DMS53 treated with DMSO at 0.1 percent for 48 hours (cell line): ENCODE measurements at regions not wholly inside any gene's neighbourhood (a gene's known extent, or its start where the extent isn't known, plus 50 kb on each side); places are given as distances from the start of the nearest gene placed in this dataset.

Experiments
- DNase-seq: peaks from one replicate; lab custom pipeline; 2025; ENCODE audit not compliant: unreplicated experiment; lab: John Stamatoyannopoulos, UW

DNA sequence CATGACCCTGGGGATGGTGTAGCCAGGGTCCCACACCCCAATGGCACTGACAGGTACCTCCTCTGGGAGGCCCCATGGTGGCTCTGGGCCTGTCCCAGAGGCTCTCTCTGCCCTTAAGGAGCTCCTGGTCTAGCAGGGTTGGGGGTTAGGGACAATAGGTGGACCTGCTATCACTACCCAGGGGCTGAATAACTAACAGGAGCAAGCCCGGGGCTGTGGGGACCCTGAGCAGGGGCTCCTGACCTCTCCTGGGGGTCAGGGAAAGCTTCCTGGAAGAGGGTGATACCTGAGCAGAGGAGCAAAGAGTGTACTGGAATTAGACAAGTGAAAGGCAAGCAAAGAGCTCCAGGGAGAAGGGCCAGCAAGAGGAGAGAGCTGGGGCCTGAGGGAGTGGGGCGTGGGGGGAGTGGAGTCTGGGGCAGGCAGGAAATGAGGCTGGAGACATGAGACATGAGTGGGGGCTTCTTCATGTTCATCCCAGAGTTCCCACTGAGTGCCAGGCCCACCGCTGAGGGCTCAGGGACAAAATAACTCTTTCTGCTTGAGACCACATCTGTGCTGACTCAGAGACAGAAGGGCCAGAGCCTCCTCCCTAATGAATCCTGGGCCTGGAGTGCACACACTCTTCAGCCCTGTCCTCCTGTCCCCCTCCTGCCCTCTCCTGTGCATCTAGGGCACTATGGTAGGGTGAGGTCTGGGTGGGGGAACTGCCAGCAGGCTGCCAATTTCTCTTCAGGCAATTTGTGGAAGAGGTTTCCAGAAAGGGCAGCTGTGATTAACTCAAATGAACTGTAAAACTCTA is 517.6 kb downstream of the PTPRU start:
- no peak for DNase-seq

DNA sequence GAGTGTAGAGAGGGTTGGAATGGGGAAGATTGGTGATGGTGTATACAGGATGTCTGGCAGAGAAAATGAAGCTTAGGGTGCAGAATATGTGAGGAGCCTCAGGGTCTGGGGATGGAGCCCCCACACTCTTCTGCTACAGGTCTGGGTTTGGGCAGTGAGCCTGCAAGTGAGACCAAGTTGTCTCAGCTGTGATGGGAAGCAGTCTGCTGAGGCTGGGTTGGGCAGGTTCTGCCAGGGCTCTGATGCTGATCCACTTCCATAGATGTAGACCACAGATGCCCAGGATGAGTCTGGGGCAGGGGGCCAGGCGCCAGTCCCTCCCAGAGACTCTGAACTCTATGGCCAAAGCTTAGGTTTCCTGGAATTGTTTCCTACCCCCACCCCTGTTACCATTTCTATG is 516.9 kb downstream of the PTPRU start:
- DNase-seq: no peak

GRCh38 chr1:29752141-29752540 is 515.8 kb downstream of the PTPRU start:
- DNase-seq: no peak

DNA sequence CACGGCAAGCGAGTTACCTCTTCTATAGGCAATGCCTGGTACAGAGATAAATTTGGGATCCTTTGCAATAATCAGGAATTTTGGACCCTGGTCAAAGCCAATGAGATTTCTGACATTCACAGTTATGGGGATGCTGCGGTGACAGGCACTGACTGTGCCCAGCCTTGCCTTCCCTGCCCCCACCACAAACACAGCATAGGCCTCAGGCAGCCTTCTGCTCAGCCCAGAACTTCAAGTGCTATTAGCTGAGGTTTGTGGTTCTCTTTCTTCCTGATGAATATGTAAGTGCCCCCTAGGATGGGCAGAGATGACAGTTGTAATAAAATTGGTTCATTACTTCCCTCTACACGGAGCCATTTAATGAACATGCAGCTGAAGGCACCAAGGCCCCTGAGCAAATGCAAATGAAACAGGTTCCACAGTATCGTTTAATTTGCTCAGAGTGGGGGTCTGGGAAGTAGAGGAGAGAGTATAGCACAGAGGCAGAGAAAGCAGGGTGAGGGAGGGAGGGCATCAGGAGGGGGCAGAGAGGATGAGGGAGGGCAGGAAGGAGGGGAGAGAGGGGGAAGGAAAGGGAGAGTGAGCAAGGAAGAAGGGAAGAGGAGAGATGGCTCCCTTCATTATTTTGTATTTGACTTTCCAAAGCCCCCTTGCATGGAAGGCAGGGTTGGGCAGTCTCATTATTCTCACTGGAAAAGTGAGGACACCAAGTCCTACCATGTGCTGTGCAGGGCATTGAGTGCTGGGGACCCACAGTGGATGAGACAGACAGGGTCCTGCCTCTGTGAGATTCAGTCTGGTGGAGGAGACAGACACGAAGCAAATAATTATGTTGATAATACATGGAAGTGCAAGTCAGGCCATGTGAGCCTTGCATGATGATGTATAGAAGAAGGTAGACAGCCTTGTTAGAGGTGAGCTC is 513.0 kb downstream of the PTPRU start:
- no peak for DNase-seq

DNA sequence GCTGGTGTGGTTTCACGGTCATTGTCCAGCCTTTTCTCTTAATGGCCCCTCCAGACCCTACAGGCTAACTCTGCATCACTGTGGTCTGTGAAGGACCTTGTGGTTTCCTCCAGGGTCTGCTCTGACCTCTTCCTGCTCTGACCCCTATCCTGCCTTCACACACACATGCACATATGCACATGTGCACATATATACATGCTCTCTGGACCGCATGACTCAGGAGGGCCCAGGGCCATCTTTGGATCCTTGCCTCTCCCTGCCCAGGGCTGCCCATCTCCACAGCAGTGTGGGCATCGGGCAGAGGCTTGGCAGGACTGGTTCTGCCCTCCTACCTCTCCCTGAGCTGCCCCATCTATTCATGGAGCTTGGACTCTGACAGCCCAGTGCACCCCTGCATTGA is 510.9 kb downstream of the PTPRU start:
- DNase-seq: no peak

DNA sequence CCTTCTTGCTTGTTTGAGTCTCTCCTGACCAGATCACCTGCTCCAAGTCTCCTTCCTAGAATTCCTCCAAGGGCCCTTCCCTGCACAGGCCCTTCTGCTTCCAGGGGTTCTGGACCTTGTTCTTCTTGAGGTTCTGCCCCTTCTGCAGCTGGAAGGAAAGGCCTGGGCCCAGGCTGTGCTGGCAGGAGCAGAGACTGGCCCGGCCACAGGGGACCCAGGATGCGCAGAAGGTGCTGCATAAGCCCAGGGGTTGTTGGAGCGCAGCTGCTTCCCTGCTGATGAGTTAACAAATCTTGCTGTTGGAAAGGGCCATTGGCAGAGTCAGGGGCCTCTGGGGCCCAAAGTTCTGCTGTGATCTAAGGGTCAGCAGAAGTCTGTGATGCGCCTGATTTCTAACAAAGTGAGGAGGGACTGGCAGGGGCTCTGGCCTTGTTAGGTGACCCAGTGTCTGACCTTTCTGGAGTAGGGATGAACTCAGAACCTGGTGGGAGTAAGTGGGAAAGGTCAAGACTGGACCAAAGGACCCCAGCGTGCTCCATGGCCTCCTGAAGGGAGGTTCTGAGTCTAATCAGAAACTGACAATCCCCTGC is 509.8 kb downstream of the PTPRU start:
- no peak for DNase-seq

DNA sequence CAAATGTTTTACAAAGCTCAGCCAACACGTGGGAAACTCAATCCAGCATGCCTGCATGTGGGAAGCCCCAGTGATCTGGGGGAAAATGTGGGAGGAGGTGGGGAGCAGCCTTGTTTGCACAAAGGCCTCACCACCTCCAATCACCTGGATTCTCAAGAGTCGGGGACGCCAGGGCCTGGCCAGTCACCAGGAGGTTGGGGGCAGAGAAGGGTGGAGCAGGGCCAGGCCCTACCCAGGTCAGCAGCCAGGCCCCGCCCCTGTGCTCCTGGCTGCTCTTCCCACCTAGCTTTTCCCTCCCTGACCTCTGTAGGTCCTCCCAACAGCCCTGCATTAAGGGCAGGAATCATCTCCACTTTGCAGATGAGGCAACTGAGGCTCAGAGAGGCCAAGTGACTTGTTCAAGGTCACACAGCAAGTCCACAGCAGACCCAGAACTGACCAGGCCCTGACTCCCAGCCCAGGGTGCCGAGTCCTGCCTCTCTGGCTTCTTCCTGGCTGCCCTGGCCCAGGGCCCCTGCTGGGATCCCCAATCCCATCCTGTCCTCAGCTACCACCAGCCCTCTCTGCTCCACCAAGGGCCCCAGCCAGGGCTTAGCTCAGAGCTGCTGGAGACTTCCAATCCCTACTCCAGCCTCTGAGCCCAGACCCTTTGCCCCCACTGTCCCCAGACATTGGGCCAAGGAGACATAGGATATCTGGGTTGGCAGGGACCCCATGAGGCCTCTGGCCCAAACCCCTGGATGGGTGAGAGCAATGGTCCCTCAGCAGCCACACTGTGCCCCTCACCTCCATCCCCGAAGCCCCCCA is 508.6 kb downstream of the PTPRU start:
- DNase-seq: no peak

- no peak for DNase-seq
These were observed 507.6 kb downstream of the PTPRU start for GRCh38 chr1:29743931-29744330.

GRCh38 chr1:29743264-29743663 is 506.9 kb downstream of the PTPRU start:
- DNase-seq: no peak

GRCh38 chr1:29739176-29739575 is 502.9 kb downstream of the PTPRU start:
- no peak for DNase-seq

DNA sequence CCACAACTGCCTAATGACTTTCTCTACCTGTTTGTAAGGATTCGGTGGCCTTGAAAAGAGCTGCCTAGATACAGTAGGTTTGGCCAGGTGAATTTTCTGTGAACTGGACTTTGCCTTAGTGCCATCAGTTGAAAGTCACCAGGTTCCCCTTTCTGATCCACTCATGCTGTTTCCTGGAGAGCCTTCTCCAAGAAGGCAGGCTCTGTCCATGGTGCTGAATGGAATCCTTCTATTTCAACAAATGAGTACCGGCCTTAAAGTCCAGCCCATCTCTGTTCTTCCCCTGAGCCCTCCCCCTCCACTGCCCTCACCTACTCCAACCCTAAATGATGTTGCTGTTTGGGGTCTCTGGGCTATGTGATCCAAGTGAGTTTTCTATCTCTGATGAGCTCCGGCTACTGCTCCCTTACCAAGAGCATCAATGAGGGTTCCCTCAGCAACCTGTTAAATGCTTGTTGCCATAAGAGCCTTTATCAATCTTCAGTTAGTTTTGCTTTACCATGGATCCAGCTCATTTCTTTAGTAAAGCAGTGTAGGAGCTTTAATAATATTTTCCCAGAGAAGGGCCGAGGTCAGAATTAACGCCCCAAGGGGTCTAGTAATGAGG is 500.4 kb downstream of the PTPRU start:
- DNase-seq: no peak

- DNase-seq: no peak
These were observed 496.1 kb downstream of the PTPRU start for GRCh38 chr1:29732453-29732852.

DNA sequence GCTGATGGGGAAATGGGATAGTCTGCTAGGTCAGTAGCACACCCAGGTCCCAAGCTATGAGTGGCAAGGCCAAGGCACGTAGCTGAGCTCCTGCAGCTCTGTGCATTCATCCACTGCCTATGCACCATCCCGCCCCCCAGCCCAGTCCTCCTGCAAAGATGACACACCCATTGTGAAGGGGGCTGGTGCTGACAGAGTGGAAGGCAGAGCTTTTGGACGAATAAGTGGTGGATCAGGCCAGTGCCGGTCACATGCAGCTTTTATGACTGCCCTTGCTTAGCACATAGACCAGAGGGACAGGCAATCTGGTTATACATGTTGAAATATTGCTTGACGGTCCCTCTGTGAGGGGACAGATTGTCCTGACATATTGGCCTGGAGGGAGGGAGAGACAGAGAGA is 494.3 kb downstream of the PTPRU start:
- no peak for DNase-seq

DNA sequence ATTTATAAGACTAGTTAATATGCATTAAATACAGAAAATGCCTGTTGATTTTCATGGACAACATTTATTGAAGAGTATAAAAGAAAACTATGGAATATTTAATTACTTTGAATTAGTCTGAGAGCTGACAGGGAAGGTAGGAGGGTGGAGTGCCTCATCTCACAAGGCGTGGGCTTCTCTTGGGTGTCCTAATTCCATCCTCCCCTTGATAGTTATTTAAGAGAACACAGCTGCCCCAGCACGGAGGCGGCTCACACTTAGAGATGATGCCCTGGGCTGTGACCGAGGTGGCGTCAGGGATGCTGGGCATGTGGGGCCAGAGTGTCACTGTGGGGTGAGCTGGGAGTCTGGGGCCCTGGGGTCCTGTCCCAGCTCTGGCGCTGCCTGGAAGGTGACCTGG is 493.0 kb downstream of the PTPRU start:
- no peak for DNase-seq

DNA sequence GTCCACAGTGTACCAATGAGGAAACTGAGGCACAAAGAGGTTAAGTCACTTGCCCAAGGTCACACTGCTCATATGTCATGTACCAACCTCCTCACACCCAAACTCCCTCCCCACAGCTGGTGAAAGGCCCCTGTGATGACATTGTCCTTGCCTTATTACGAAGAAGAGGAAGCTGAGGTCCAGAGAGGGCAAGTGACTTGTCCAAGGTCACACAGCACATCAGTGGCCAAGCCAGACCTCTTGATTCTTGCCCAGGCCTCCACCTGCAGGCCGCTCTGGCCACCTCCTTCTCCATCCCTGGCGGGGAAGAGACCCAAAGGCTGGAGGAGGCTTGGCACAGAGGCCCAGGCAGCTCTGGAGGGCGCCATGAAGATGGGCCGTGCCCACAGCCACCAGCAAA is 492.4 kb downstream of the PTPRU start:
- DNase-seq: no peak

DNA sequence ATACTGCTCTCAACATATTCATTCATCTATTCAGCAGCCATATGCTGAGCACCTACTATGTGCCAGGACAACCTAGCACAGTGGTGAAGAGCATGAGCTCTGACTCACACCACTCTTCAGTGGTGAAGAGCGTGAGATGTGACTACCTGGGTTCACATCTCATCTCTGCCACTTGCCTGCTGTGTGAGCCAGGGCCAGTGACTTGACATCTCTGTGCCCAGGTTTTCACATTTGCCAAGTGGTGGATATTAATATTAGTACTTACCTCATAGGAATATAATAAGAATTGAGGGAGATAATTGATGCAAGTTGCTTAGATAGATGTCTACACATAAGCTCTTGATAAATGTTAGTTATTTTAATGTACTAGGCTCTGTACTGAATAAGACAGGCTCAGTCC is 488.9 kb downstream of the PTPRU start:
- DNase-seq: no peak

- DNase-seq: no peak
These were observed 486.3 kb downstream of the PTPRU start for GRCh38 chr1:29722598-29722997.

DNA sequence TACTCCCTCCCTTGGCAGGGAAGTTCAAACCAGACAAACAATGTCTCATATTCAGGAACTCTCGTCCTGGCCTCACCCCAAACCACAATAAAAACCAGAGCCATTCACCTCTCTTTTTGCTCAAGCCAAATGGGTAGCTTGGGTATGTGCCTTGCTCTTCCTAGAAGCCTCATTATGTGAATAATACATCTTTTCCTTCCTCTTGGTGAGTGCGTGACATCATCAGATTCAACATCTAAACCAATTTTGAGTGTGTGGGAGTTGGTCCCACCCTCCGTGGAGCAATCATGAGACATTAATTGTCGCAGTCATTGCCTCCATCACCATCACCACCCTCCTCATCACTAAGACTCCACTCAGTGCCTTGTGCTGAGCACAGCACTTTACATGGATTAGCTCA is 482.9 kb downstream of the PTPRU start:
- no peak for DNase-seq

DNA sequence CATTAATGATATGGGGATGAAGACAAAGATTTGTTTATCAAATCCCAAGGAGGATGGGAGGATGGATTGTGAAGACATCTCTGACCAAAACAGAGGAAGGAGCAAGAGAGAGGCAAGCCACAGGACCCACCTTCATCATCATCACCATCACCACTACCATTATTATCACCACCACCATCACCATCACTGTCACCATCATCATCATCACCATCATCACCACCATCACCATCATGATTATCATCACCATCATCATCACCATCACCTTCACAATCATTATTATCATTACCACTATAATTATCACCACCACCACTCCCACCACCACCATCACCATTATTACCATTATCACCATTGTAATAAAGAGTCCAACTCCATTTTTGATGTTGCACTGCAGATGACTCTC is 482.5 kb downstream of the PTPRU start:
- DNase-seq: no peak

- DNase-seq: no peak
These were observed 480.0 kb downstream of the PTPRU start for GRCh38 chr1:29716306-29716705.

GRCh38 chr1:29713857-29714256 is 477.5 kb downstream of the PTPRU start:
- no peak for DNase-seq
